HG02840 (cell line): ENCODE measurements at regions not wholly inside any gene's neighbourhood (a gene's known extent, or its start where the extent isn't known, plus 50 kb on each side); places are given as distances from the start of the nearest gene placed in this dataset.
"Not testable (repeated sequence)": the region's sequence is repeated elsewhere in the genome, so short reads cannot be mapped to it uniquely, and the experiment has no call there.

Experiments used
- ATAC-seq: cut with Tn5 transposase; IDR thresholded peaks from one replicate; pipeline ENCODE4 v1.9.1; 2021; ENCODE audit warnings: mild to moderate bottlenecking, moderate library complexity, moderate number of reproducible peaks; ENCODE audit not compliant: unreplicated experiment, low FRiP score

DNA sequence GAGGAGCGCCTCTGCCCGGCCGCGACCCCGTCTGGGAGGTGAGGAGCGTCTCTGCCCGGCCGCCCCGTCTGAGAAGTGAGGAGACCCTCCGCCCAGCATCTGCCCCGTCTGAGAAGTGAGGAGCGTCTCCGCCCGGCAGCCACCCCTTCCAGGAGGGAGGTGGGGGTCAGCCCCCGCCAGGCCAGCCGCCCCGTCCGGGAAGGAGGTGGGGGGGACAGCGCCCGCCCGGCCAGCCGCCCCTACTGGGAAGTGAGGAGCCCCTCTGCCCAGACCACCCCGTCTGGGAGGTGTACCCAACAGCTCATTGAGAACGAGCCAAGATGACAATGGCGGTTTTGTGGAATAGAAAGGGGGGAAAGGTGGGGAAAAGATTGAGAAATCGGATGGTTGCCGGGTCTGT lies 164.6 kb downstream of the TEX36 start:
- ATAC-seq = not testable (repeated sequence)

DNA sequence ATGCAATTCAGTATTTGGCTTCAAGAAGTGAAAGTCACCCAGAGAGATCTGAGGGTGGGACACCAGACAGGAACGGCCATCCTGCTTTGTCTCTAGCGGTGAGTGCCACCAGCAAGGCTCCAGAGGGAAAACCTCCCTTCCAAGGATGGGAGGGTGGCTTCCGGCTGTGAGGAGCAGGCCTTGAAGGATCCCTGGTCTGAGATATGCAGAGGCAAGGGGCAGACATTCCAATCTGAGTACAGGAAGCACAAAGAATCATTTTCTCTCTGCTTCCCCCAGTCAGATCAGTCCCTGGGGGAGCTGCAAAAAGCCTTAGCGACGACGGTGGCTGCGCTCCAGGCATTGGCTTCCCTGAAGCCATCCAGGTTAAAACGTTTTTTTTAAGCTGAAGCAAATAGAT lies 167.4 kb downstream of the TEX36 start:
- no peak for ATAC-seq

DNA sequence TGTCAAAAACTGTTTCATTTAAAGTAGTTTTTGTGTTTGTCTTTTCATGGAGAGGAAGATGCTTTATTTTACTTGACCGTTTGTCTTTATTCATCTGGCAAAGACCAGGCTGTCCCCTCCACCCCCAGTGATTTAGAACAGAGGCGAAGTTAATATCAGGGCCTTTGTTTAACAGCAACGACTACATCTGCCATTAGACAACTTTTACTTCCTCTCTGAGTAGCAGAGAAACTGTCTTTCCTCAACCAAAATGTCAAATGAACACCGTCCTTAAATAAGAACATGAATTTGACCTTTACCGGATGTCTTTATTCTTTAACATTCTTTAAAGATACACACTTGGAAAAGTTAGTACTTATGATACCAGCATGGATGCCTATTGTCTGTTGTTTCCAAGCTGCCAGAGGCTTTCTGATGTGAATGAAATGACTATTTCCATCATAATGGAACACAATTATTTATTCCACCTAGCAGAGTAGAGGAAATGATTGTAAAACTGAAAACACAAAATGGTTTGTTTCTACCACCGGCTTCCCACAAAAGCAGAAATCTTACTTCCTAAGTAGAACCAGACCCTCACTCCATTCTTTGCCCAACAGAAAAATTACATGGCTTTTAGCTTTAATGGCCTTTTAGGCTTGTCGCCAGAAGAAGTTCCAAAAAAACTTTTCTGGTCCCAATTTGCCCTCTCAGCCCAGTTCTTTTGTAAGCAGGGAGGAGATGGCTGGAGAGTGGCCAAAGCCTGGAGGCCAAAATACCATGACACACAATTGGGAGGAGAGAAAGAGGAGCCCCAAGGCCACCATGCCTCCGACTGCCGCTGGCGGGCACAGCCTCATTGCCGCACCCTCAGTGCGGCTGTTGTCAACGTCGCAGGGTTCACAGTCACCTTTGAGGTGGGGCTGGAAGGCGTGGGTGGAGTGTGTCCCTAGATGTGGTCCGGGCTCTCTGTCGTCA lies 168.5 kb downstream of the TEX36 start:
- no peak for ATAC-seq

DNA sequence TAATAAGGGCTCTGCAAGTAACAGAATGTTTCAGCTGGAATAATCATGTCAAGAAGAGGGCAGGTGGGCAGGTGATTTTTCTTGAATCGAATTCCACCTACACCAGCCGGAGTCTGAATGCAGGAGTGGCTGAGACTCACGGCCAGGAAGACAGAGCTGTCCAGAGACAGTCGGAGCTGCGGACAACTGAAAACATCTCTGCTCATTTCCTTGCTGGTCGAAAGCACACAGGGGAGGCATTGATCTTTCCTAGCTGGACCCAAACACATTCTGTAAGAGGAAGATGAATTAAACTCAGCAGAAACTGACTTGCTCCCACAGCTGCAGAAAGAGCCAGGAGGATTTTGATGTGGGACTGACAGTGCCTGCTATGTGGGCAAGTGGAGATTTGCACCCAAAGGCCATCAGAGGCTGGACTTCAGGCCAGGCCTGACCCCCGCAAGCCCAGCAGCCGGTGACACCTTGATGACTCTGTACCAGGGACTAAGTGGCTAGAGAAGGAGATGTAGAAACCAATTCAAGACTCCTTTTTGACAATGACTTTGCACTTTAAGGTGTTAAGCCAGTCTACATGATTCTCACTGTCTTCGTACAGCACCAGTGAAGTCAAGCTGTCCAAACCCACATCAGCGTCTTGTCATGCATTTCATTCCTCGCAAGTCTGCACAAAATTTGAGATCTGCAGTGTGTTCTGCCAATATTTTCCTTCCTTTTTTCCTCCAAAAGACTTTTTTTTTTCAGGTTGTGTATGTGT lies 169.4 kb downstream of the TEX36 start:
- no peak for ATAC-seq

DNA sequence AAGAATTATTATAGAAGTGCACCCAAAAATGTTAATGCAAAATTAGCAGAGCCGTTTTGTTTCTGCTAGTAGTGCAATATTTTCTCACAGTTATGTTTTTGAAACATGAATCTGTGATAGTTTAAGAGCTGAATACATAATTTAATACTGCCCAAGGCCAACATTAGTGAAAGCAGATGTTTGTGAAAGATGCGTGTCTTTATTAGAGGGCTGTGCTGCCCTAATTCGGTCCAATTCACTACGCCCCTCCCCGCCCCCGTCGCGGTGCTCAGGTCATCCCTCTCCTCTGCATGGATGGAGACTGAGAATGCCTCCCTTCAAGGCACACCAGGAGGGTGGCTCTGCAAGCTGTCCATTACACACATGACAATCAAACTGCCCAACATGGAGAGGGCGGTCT lies 172.0 kb downstream of the TEX36 start:
- ATAC-seq = no peak

DNA sequence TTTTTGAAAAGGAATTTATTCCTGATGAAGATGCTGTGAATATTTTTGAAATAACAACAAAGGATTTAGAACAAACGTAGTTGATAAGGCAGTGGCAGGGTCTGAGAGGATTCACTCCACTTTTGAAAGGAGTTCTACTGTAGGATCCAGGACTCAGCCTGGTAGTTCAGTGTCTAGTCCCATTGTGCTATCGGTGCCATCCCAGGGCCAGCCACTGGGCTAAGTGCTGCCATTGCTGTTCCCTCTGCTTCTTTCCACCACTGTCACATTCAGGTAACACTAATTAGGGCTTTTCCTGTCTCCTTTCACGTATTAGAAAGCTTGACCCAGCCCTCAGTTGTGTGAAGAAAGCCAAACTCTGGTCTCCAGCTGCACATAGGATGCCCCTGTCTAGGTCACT lies 177.3 kb downstream of the TEX36 start:
- ATAC-seq = no peak

DNA sequence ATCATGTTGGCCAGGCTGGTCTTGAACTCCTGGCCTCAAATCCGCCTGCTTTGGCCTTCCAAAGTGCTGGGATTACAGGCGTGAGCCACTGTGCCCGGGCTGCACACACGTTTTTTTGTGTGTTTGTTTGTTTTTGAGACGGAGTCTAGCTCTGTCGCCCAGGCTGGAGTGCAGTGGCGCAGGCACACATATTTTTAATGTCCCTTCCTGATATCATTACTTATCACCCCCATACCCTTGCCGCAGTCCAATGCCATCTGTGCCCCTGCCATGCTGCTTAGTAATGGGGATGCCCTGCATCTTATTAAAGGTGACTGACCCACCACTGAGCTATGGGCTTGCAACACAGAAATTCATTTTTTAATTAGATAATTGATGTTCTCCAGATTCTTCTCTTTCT lies 180.7 kb downstream of the TEX36 start:
- ATAC-seq = no peak

DNA sequence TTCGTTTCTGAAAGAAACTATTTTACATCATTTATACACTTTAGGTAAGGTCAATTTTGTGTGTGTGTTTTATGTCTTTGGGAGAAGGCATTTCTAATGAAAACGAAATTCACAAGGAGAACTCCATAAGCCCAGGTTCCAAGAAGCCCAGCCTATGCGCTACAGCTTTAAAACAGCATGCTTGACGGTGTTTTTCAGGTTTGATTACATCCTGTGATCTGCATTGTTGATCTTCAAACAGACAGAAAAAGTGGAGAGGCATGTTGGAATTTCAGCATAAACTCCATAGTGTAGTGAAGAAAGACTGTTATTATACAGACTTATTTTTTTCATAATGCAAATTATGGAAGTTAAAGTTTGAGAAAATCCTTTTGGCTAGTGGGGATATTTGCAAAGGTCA lies 187.6 kb downstream of the TEX36 start:
- no peak for ATAC-seq

DNA sequence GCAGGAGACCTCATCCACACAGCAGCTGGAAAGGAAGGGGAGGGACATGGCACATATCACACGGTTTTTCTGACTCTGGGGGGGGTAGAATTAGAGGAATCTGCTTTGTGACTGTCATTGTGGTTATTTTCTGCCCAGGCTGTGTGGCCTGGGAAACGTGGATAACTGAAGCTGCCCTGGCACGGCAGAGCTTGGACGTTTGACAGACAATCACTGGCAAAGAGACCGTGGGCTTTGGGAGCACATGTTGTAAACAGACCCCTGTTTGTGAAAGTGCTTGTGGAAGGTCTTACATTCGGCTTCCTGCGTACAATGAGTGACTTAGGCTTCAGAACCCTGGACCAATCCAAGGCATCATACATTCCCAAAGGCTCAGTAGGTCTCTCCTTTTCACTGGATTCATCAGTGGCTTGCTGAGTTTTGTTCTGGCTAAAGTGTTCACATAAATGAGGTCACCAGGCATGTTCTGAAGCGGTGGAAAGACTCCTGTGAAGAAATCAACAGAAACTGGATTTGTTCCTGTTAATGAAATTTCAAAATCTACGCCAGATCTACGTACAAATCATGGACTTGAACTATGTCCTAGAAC lies 188.2 kb downstream of the TEX36 start:
- ATAC-seq = no peak

DNA sequence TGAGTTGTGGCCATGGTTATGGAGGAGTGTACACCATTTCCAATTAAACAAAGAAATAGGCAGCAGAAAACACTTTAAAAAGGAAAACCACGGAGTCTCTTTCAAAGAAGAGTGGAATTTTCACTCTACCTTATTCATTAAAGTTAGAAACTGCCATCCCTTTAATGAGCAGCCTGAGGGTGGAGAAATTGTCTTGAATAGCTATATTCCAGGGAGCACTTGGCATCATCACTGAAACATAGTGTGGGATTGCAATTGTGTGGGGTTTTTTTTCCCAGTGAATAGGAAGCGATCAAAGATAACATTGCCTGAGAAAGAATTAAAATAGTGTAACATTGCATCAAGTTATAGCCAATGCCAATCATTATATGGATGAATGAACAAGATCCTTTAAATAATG lies 191.6 kb downstream of the TEX36 start:
- no peak for ATAC-seq

DNA sequence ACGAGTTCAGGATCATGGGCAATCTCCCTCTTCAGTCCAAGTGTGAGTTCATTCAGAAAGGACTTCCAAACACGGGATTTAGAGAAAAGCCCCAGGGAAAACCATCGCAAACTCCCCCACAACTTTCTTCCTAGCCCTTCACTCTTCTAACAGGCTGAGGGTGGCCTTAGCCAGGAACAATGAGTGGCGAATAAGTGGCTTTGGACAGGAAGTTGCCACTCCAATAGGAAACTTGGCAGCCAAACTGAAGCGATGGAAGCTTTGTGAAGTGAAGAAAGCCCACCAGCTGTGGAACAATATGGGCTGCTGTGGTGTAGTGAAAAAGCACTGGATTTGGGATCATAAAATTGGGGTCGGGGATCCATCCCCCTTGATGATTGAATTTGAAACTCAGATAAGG lies 193.2 kb downstream of the TEX36 start:
- ATAC-seq = no peak

DNA sequence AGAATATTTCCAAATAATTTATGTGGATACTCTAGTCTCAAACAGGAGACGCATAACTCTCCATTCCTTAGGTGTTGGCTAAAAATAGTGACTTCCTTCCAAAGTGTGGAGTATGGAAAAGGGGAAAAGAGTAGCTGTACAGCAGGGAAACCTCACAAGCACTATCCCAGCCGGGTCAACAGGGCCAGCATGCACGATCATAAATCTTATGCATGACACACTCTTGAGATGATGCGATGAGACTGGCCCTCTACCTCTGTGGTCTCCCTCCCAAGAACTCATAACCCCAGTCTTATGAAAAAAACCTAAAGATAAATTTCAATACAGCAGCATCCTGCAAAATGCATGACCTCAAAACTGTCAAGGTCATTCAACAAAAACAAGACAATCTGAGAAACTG lies 197.3 kb downstream of the TEX36 start:
- no peak for ATAC-seq

DNA sequence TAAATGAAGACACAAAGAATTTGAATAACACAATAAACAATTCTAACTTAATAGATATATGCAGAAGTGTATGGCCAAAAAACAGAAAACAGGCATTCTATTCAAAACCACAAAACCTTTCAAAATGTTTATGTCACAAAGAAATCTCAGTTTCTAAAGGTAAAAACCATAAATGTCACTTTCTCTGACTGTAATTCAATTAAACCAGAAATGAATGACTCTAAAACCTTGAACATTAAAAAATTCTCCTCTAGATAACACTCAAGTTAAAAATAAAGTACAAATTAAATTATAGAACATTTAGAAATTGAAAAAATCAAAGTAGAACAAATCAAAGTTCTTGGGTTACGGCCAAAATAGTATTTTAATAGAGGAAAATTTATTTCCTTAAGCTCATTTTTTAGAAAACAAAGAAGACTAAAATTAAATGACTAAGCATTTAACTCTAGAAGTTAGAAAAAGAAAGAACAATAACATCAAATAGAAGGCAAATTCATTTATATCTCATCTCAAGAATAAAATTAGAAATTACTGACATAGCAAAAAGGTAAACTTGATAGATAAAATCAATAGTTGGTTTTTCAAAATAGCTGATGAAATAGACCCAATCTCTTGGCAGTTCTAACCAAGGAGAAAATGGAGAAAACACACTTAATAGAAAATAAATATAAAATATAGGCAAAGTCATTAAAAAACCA lies 198.8 kb downstream of the TEX36 start:
- ATAC-seq = no peak

DNA sequence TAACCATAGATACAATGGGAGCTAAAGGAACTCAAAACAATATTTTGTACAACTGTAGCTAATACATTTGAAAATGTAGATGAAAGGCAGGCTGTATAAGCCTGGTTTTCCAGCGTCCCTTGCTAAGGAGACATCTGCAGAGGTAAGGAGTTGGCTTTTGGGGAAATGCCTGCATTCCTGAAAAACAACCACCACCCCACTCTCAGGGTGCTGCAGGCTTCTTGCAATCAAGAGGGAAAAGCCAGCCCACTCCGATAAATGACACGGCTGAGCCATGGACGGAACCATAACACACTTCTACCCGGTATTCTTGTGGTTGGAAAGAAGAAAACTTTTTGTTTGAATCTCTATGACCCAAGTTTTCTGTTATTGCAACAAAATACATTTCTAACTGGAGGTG lies 200.3 kb downstream of the TEX36 start:
- ATAC-seq = no peak

DNA sequence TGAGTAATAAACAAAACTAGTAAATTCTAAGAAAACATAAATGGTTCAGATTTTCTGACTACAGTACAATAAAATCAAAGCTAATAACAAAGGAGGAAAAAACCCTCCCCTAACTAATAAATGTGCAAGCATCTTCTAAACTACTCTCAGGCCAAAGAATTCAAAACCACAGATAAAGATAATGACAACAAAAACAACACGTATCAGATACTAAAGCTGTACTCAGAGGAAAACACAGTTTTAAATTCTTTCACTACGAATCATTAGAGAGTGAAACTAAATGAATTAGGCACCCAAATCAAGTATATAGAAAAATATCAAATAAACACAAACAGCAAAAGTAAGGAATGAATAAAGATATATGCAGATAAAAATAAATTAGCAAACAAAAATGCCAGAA lies 200.9 kb downstream of the TEX36 start:
- ATAC-seq = no peak

DNA sequence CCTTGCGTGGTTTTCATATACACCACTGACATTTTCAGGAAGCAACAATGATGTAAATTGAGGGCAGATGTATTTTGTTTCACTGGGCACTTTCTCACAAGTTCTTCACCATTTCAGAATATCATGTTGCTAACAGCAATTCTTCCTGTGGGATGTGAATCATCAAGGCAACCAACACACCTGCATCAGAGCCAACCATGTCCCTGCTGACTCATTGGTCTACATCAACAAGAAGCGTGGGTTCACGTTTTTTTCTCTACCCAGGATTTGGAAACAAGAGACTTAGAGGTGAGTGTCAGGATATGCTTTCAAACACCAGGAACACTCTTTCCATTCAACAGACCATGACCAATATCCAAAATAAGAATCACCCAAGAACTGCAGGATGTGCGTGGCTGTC lies 203.9 kb downstream of the TEX36 start:
- no peak for ATAC-seq

DNA sequence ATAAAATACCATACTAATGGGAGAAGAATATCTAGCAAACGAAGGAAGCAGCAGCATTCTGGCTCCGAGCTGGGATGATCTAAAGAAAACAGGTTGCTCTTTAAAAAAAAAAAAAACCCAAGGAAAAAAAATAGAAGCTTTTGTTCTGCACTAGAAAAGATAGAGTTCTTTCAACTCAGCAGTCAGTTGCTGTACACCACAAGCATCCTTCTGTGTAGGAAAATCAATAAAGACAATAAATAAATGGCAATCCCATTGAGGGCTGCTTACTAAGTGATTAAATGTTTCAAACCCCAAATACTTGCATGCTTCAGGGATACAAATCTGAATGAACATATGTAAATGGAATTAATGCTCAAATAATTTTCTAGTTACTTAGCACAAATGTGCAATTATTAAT lies 207.1 kb downstream of the TEX36 start:
- ATAC-seq = no peak

DNA sequence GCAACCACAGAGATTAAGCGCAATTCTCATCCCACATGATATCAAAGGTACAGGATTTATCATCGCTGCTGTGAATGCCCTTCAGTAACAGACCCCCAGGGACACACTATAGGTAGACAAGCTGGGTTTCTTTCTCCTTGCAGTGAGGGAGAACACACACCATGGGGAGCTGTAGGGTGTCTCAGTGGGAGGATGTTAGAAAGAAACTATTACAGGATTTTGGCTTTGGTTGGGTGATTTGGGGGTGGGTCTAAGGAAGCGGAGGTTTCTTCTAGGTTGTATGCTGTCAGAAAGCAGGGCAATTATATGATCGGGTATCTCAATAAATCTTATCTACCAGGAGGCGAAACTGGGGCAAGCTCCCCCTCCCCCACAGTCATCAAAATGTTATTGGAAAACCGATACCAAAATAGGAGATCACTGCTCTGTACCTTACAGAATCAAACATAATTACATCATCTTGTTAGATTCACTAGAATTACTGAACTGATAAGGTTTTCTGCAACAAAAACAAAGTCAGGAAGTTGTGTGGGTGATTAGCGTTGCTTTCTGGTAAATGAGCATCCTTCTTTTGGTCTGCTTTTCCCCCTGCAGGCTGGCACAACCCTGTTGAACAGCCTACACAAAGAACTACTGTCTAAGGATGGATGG lies 209.7 kb downstream of the TEX36 start:
- ATAC-seq = no peak

DNA sequence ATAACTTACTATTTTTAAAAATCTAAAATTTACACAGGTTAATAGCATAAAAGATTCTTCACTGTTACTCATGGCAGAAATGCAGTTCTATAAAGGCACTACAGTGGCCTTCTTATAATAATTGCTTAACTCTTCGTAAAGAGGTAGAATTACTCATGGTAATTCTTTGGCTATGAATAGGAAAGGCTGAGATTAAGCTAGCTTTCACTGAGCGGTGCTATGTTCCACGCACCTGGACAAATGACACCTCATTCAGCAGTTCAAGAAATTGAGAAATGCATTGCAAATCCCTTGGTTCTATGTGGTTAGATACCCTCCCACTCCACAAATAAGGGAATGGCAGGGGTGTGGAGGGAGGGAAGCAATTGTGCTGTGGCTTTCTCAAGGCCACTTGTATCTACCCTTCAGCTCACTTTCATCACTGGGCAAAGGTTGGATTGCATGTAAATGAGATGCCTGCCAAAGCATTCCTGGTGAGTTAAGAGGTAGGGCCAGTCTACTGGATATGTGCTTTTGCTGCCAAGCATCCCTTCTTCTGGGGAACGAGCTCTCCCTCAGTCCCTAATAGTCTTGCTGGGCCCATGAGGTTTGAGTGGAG lies 210.9 kb downstream of the TEX36 start:
- no peak for ATAC-seq

DNA sequence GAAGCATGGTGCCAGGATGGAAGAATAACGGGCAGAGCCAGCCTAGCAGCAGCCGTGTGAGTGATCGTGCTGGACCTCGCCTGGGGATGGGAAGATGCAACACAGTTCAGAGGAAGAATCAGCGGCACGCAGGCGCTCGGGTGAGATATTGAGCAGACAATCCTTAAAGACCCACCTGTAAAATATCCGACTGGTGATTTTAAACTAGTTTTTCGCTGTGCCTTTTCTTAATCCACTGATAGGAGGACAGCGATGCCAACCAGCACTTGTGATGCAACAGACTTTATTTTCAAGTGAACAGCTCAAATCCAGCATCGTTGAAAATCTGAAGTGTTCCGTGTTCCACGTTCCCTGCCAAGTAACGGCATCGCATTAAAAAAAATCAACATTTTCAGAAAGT lies 214.7 kb downstream of the TEX36 start:
- no peak for ATAC-seq
